ENCODE measurements at regions not wholly inside any gene's neighbourhood (a gene's known extent, or its start where the extent isn't known, plus 50 kb on each side); places are given as distances from the start of the nearest gene placed in this dataset.
"Not testable (repeated sequence)": the region's sequence is repeated elsewhere in the genome, so short reads cannot be mapped to it uniquely, and the experiment has no call there.

GRCh38 chrX:25096522-25097045 lies 80.8 kb upstream of the ARX start (continued):
- TF ChIP-seq PATZ1 (CRISPR knock-in tag; IDR thresholded peaks at IDR 0.05; ENCODE audit: borderline replicate concordance) (no peak), PHF21A (IDR thresholded peaks at IDR 0.05; ENCODE audit: borderline replicate concordance, low read depth) (no peak), TAF1 (IDR thresholded peaks at IDR 0.05; ENCODE audit: control insufficient read depth, extremely low read depth, insufficient read depth, low read length, severe bottlenecking) (no peak), ETS2 (tag; IDR thresholded peaks at IDR 0.05; ENCODE audit: borderline replicate concordance, poor library complexity, severe bottlenecking) (no peak), ERF (CRISPR knock-in tag; IDR thresholded peaks at IDR 0.05) (no peak), ZSCAN32 (CRISPR knock-in tag; IDR thresholded peaks at IDR 0.05) (no peak)

GRCh38 chrX:25091152-25091551 lies 75.4 kb upstream of the ARX start:
- ATAC-seq; intact Hi-C loops (cut with micrococcal nuclease): not testable (repeated sequence)

More at GRCh38 chrX:25091152-25091551, 75.4 kb upstream of the ARX start:
- H3K27me3 ChIP-seq (ENCODE audit: control insufficient read depth in 2 of 2, insufficient read depth in 2 of 2, low read length in 2 of 2); H2AFZ ChIP-seq (ENCODE audit: low read depth, low read length); H4K20me1 ChIP-seq (replicated peaks; ENCODE audit: control insufficient read depth, insufficient read depth, low read length); FAIRE-seq; POLR2A ChIA-PET; H3K79me2 ChIP-seq (ENCODE audit: control insufficient read depth, insufficient read depth, low read length); BruUV-seq (replicated peaks); H3K9ac ChIP-seq (ENCODE audit: insufficient read depth in 1 of 2, low read depth in 2 of 2, low read length in 2 of 2); in situ Hi-C loops (cut with MboI); H3K4me3 ChIP-seq; H3K27ac ChIP-seq (ENCODE audit: extremely low read depth, low read depth, low read length); H3K4me2 ChIP-seq (ENCODE audit: insufficient read depth, low read length); H3K9me3 ChIP-seq (replicated peaks; ENCODE audit: control insufficient read depth, insufficient read depth, low read depth, low read length); H3K9me1 ChIP-seq (ENCODE audit: control insufficient read depth, insufficient read depth, low read length); DNase-seq (ENCODE audit: extremely low read depth in 1 of 4, low spot score in 3 of 4); H3K36me3 ChIP-seq (ENCODE audit: control insufficient read depth, insufficient read depth, low read length); H3K4me1 ChIP-seq (replicated peaks in 1 of 2; ENCODE audit: control insufficient read depth in 2 of 2, insufficient read depth in 2 of 2, low read length in 2 of 2); CTCF ChIA-PET (ENCODE audit: low intra/inter-chr PET ratio): not testable (repeated sequence)
- 0% methylated on average over 1 of the region's 1 CpG for WGBS (ENCODE audit: insufficient coverage, low coverage, missing lambda C conversion rate)
